ENCODE measurements at regions not wholly inside any gene's neighbourhood (a gene's known extent, or its start where the extent isn't known, plus 50 kb on each side); places are given as distances from the start of the nearest gene placed in this dataset.

GRCh38 chr18:64893349-64893748 is 744.5 kb upstream of the LINC00305 start:
- H3K4me1 ChIP-seq, result no peaks in the 10 kb centered on the region
- no peak overlapping the region for H3K27ac ChIP-seq (replicated peaks)
- intact Hi-C loops (cut with micrococcal nuclease), result no loop called here
- H3K36me3 ChIP-seq, result no peaks in the 10 kb centered on the region
- no peak for DNase-seq
- no peak overlapping the region for H3K4me3 ChIP-seq
- TF ChIP-seq CTCF (IDR thresholded peaks at IDR 0.05; ENCODE audit: borderline replicate concordance), result no peak
- H3K9me3 ChIP-seq (replicated peaks), result peaks cover 10% of the 10 kb centered on the region
- no peaks in the 10 kb centered on the region for H3K27me3 ChIP-seq (ENCODE audit: low read depth)

- H3K9me3 ChIP-seq (replicated peaks), result peaks cover 13% of the 10 kb centered on the region
- no peak overlapping the region for H3K27ac ChIP-seq (replicated peaks)
- H3K4me3 ChIP-seq, result no peak overlapping the region
- H3K4me1 ChIP-seq, result no peaks in the 10 kb centered on the region
- no peak for TF ChIP-seq CTCF (IDR thresholded peaks at IDR 0.05; ENCODE audit: borderline replicate concordance)
- H3K36me3 ChIP-seq, result no peaks in the 10 kb centered on the region
- intact Hi-C loops (cut with micrococcal nuclease), result no loop called here
- no peak for DNase-seq
- H3K27me3 ChIP-seq (ENCODE audit: low read depth), result no peaks in the 10 kb centered on the region
Observed at GRCh38 chr18:64888956-64889355, 740.1 kb upstream of the LINC00305 start.

- no peaks in the 10 kb centered on the region for H3K27me3 ChIP-seq (ENCODE audit: low read depth)
- no peak for TF ChIP-seq CTCF (IDR thresholded peaks at IDR 0.05; ENCODE audit: borderline replicate concordance)
- H3K4me1 ChIP-seq, result no peaks in the 10 kb centered on the region
- H3K27ac ChIP-seq (replicated peaks), result no peak overlapping the region
- no peak overlapping the region for H3K4me3 ChIP-seq
- peaks cover 4% of the 10 kb centered on the region for H3K9me3 ChIP-seq (replicated peaks)
- intact Hi-C loops (cut with micrococcal nuclease), result no loop called here
- DNase-seq, result no peak
- H3K36me3 ChIP-seq, result no peaks in the 10 kb centered on the region
Observed at GRCh38 chr18:64886995-64887394, 738.1 kb upstream of the LINC00305 start.

GRCh38 chr18:64882896-64883295 is 734.0 kb upstream of the LINC00305 start:
- Histone ChIP-seq H3K27me3 (ENCODE audit: low read depth) (no peaks in the 10 kb centered on the region), H3K4me3 (no peak overlapping the region), H3K27ac (replicated peaks) (no peak overlapping the region), H3K4me1 (no peaks in the 10 kb centered on the region), H3K36me3 (no peaks in the 10 kb centered on the region), H3K9me3 (replicated peaks) (peaks cover 4% of the 10 kb centered on the region)
- no peak for DNase-seq
- TF ChIP-seq CTCF (IDR thresholded peaks at IDR 0.05; ENCODE audit: borderline replicate concordance), result no peak
- intact Hi-C loops (cut with micrococcal nuclease), result no loop called here

- DNase-seq, result no peak
- no peak overlapping the region for H3K27ac ChIP-seq (replicated peaks)
- H3K9me3 ChIP-seq (replicated peaks), result peaks cover 10% of the 10 kb centered on the region
- intact Hi-C loops (cut with micrococcal nuclease), result no loop called here
- no peak for TF ChIP-seq CTCF (IDR thresholded peaks at IDR 0.05; ENCODE audit: borderline replicate concordance)
- no peaks in the 10 kb centered on the region for H3K27me3 ChIP-seq (ENCODE audit: low read depth)
- no peaks in the 10 kb centered on the region for H3K36me3 ChIP-seq
- H3K4me3 ChIP-seq, result no peak overlapping the region
- peaks cover 12% of the 10 kb centered on the region for H3K4me1 ChIP-seq
Observed at GRCh38 chr18:64876833-64877232, 727.9 kb upstream of the LINC00305 start.
